Vagina (tissue), 2 donors: ENCODE measurements at regions not wholly inside any gene's neighbourhood (a gene's known extent, or its start where the extent isn't known, plus 50 kb on each side); places are given as distances from the start of the nearest gene placed in this dataset.

Experiments
- CTCF ChIP-seq, 3 experiments: fragments of 450-650 bp in 2 of 3; fragments of 200-600 bp in 1 of 3; sonication (generic) in 1 of 3; IDR thresholded peaks; one replicate each; pipeline ENCODE4 v1.5.1; 2017 to 2019; ENCODE audit warnings: antibody characterized with exemption in 3 of 3, mild to moderate bottlenecking in 2 of 3, moderate library complexity in 2 of 3
- POLR2A ChIP-seq, 2 donors: fragments of 450-650 bp; IDR thresholded peaks; one replicate each; pipeline ENCODE4 v1.6.1; 2017; ENCODE audit warnings: antibody characterized with exemption in 2 of 2, mild to moderate bottlenecking in 2 of 2, moderate library complexity in 2 of 2
- POLR2AphosphoS5 ChIP-seq, 2 donors: sonication (generic); formaldehyde crosslinking; IDR thresholded peaks; one replicate each; pipeline ENCODE4 v1.9.0; 2017; ENCODE audit warnings: antibody characterized with exemption in 2 of 2, mild to moderate bottlenecking in 2 of 2, low read depth in 1 of 2; ENCODE audit not compliant: insufficient read depth in 1 of 2

DNA sequence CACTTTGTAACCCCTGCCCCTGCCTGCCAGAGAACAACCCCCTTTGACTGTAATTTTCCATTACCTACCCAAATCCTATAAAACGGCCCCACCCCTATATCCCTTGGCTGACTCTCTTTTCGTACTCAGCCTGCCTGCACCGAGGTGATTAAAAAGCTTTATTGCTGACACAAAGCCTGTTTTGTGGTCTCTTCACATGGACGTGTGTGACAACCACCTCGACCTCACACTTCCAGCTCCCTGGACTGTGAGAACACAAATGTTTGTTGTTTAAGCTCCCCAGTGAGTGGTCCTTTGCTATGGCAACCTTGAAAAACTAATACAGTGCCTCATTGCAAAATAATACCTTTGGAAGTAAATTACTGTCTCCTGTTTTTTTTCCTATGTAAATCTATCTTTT is 299.2 kb upstream of the POU1F1 start:
- no peak for TF ChIP-seq CTCF (IDR thresholded peaks at IDR 0.05)
- no peak for TF ChIP-seq POLR2AphosphoS5 (IDR thresholded peaks at IDR 0.05; ENCODE audit: insufficient read depth in 1 of 2, low read depth in 1 of 2)
- no peak for TF ChIP-seq POLR2A (IDR thresholded peaks at IDR 0.05)
